ENCODE measurements at regions not wholly inside any gene's neighbourhood (a gene's known extent, or its start where the extent isn't known, plus 50 kb on each side); places are given as distances from the start of the nearest gene placed in this dataset.
"Not testable (repeated sequence)": the region's sequence is repeated elsewhere in the genome, so short reads cannot be mapped to it uniquely, and the experiment has no call there.

- Histone ChIP-seq H3K79me2 (ENCODE audit: insufficient read depth, low read depth) (no peaks in the 10 kb centered on the region), H3K4me2 (no peak overlapping the region), H3K27me3 (ENCODE audit: insufficient read depth, low read depth) (no peaks in the 10 kb centered on the region), H2AFZ (ENCODE audit: low read depth) (no peak overlapping the region), H3K4me3 (IDR thresholded peaks at IDR 0.05; ENCODE audit: insufficient read depth, low read depth, low read length) (no peak overlapping the region), H3K36me3 (ENCODE audit: insufficient read depth) (no peaks in the 10 kb centered on the region), H3K9ac (no peak overlapping the region), H3K27ac (no peak overlapping the region), H3K4me1 (ENCODE audit: low read depth, poor library complexity, severe bottlenecking) (no peaks in the 10 kb centered on the region), H4K20me1 (ENCODE audit: insufficient read depth) (no peaks in the 10 kb centered on the region)
- no peak for TF ChIP-seq CTCF (conservative IDR thresholded peaks at IDR 0.05; ENCODE audit: low read depth, low read length)
Observed at GRCh38 chrX:128685387-128685786, 633.2 kb upstream of the ACTRT1 start.

DNA sequence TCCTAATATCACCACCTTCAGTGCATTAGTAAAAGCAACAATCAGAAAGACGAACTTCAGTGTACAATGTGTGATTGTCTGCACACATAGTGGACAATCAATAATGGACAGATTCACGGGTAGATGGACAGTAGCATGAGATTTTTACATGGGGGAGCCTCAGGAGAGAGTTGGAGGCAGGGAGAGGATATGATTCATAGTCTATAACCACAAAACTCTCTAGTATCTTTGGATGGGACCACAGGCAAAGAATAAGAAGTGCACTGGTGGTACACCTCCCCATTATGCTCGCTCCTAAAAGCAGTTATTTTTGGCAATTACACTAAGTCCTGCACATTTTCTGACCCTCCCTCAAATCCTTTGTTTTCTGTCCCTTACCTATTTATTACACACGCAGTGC, 624.4 kb upstream of the ACTRT1 start:
- Histone ChIP-seq H3K79me2 (ENCODE audit: insufficient read depth, low read depth) (no peaks in the 10 kb centered on the region), H3K4me3 (IDR thresholded peaks at IDR 0.05; ENCODE audit: insufficient read depth, low read depth, low read length) (no peak overlapping the region), H3K36me3 (ENCODE audit: insufficient read depth) (no peaks in the 10 kb centered on the region), H3K27me3 (ENCODE audit: insufficient read depth, low read depth) (no peaks in the 10 kb centered on the region), H4K20me1 (ENCODE audit: insufficient read depth) (no peaks in the 10 kb centered on the region), H3K4me2 (no peak overlapping the region), H3K4me1 (ENCODE audit: low read depth, poor library complexity, severe bottlenecking) (no peaks in the 10 kb centered on the region), H3K27ac (no peak overlapping the region), H2AFZ (ENCODE audit: low read depth) (no peak overlapping the region), H3K9ac (no peak overlapping the region)
- no peak for TF ChIP-seq CTCF (conservative IDR thresholded peaks at IDR 0.05; ENCODE audit: low read depth, low read length)

- not testable (repeated sequence) for H4K20me1 ChIP-seq (ENCODE audit: insufficient read depth); H3K36me3 ChIP-seq (ENCODE audit: insufficient read depth); H2AFZ ChIP-seq (ENCODE audit: low read depth); H3K27me3 ChIP-seq (ENCODE audit: insufficient read depth, low read depth); H3K79me2 ChIP-seq (ENCODE audit: insufficient read depth, low read depth); H3K4me1 ChIP-seq (ENCODE audit: low read depth, poor library complexity, severe bottlenecking); H3K4me3 ChIP-seq (IDR thresholded peaks at IDR 0.05; ENCODE audit: insufficient read depth, low read depth, low read length); H3K9ac ChIP-seq; H3K4me2 ChIP-seq; H3K27ac ChIP-seq
Observed at GRCh38 chrX:128674326-128675086, 622.3 kb upstream of the ACTRT1 start.

GRCh38 chrX:128664211-128664610, 612.0 kb upstream of the ACTRT1 start:
- Histone ChIP-seq H3K4me3 (IDR thresholded peaks at IDR 0.05; ENCODE audit: insufficient read depth, low read depth, low read length) (no peak overlapping the region), H3K27me3 (ENCODE audit: insufficient read depth, low read depth) (no peaks in the 10 kb centered on the region), H3K4me1 (ENCODE audit: low read depth, poor library complexity, severe bottlenecking) (no peaks in the 10 kb centered on the region), H3K27ac (no peak overlapping the region), H4K20me1 (ENCODE audit: insufficient read depth) (no peaks in the 10 kb centered on the region), H3K9ac (no peak overlapping the region), H3K36me3 (ENCODE audit: insufficient read depth) (no peaks in the 10 kb centered on the region), H2AFZ (ENCODE audit: low read depth) (no peak overlapping the region), H3K79me2 (ENCODE audit: insufficient read depth, low read depth) (no peaks in the 10 kb centered on the region), H3K4me2 (no peak overlapping the region)
- no peak for TF ChIP-seq CTCF (conservative IDR thresholded peaks at IDR 0.05; ENCODE audit: low read depth, low read length)

- no peak overlapping the region for H2AFZ ChIP-seq (ENCODE audit: low read depth)
- peaks cover 6% of the 10 kb centered on the region for H3K4me1 ChIP-seq (ENCODE audit: low read depth, poor library complexity, severe bottlenecking)
- H3K4me3 ChIP-seq (IDR thresholded peaks at IDR 0.05; ENCODE audit: insufficient read depth, low read depth, low read length): no peak overlapping the region
- no peak overlapping the region for H3K4me2 ChIP-seq
- H4K20me1 ChIP-seq (ENCODE audit: insufficient read depth): no peaks in the 10 kb centered on the region
- TF ChIP-seq CTCF (conservative IDR thresholded peaks at IDR 0.05; ENCODE audit: low read depth, low read length): no peak
- H3K36me3 ChIP-seq (ENCODE audit: insufficient read depth): no peaks in the 10 kb centered on the region
- no peak overlapping the region for H3K27ac ChIP-seq
- no peaks in the 10 kb centered on the region for H3K79me2 ChIP-seq (ENCODE audit: insufficient read depth, low read depth)
- no peak overlapping the region for H3K9ac ChIP-seq
- H3K27me3 ChIP-seq (ENCODE audit: insufficient read depth, low read depth): no peaks in the 10 kb centered on the region
Observed at GRCh38 chrX:128653524-128654060, 601.4 kb upstream of the ACTRT1 start.
